Activated CD4-positive, alpha-beta memory T cell treated with anti-CD3 and anti-CD28 coated beads, Interleukin-2, amount 10 ng/mL, durations not matched to agents 7 days and 5 days (primary cell): ENCODE measurements at regions not wholly inside any gene's neighbourhood (a gene's known extent, or its start where the extent isn't known, plus 50 kb on each side); places are given as distances from the start of the nearest gene placed in this dataset.
"Not testable (repeated sequence)": the region's sequence is repeated elsewhere in the genome, so short reads cannot be mapped to it uniquely, and the experiment has no call there.

Experiments
- CTCF ChIA-PET: fragments of 350-600 bp; sonication (Branson Sonifier 250); formaldehyde crosslinking; loops from one replicate; lab custom pipeline; 2021; ENCODE audit warnings: antibody characterized with exemption, inconsistent platforms; lab: Charles Lee
- POLR2A ChIA-PET: fragments of 350-600 bp; sonication (Branson Sonifier 250); formaldehyde crosslinking; loops from one replicate; lab custom pipeline; 2021; ENCODE audit warnings: antibody characterized with exemption; lab: Charles Lee
- DNase-seq: peaks from one replicate; pipeline ENCODE4 v3.0.0-alpha.2; 2020
- H3K27ac Mint-ChIP-seq: one replicate; pipeline ENCODE4 v1.8.0; 2021; ENCODE audit warnings: mild to moderate bottlenecking, mixed read lengths
- H3K27me3 Mint-ChIP-seq: one replicate; pipeline ENCODE4 v1.8.0; 2021; ENCODE audit warnings: mixed read lengths
- H3K36me3 Mint-ChIP-seq: one replicate; pipeline ENCODE4 v1.8.0; 2021; ENCODE audit warnings: low read depth, mixed read lengths
- H3K4me1 Mint-ChIP-seq: one replicate; pipeline ENCODE4 v1.8.0; 2021; ENCODE audit warnings: mixed read lengths
- H3K4me3 Mint-ChIP-seq: one replicate; pipeline ENCODE4 v1.8.0; 2021; ENCODE audit warnings: mild to moderate bottlenecking, mixed read lengths
- H3K9me3 Mint-ChIP-seq: one replicate; pipeline ENCODE4 v1.8.0; 2021; ENCODE audit warnings: mixed read lengths

GRCh38 chr7:52647046-52647445, 388.4 kb upstream of the POM121L12 start:
- CTCF ChIA-PET, result no interaction called here
- Mint-ChIP-seq H3K4me1 (no peaks in the 10 kb centered on the region), H3K27ac (no peak overlapping the region), H3K27me3 (no peaks in the 10 kb centered on the region), H3K4me3 (no peak overlapping the region), H3K36me3 (no peaks in the 10 kb centered on the region), H3K9me3 (peaks cover 8% of the 10 kb centered on the region)
- POLR2A ChIA-PET, result no interaction called here
- no peak for DNase-seq

DNA sequence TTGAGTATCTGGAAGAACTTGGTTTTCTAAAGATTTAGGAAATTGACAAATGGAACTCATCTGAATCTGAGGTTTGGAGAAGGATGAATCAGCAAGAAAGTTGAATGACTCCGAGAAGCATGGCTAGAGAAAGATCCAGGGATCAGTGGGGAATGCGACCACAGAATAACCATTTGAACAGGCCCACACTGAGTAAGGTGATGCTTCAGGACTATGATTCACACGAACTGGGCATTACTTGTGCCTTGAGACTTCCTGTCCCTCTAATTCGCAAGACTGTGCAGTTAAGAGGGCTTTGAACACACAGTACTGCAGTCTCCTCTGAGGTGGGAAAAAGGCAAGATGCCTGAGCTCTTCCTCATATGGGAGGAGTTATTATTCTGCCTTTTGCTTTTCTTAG, 395.5 kb upstream of the POM121L12 start:
- Mint-ChIP-seq H3K9me3 (peaks cover 17% of the 10 kb centered on the region), H3K4me1 (no peaks in the 10 kb centered on the region), H3K4me3 (no peak overlapping the region), H3K27ac (no peak overlapping the region), H3K36me3 (no peaks in the 10 kb centered on the region), H3K27me3 (no peaks in the 10 kb centered on the region)
- ChIA-PET CTCF (no interaction called here), POLR2A (no interaction called here)
- no peak for DNase-seq

- Mint-ChIP-seq H3K27ac (no peak overlapping the region), H3K27me3 (no peaks in the 10 kb centered on the region), H3K9me3 (peaks cover 20% of the 10 kb centered on the region), H3K4me3 (no peak overlapping the region), H3K36me3 (no peaks in the 10 kb centered on the region), H3K4me1 (no peaks in the 10 kb centered on the region)
- ChIA-PET POLR2A (no interaction called here), CTCF (no interaction called here)
- DNase-seq, result no peak
Measured at GRCh38 chr7:52639126-52639525, 396.3 kb upstream of the POM121L12 start.

DNA sequence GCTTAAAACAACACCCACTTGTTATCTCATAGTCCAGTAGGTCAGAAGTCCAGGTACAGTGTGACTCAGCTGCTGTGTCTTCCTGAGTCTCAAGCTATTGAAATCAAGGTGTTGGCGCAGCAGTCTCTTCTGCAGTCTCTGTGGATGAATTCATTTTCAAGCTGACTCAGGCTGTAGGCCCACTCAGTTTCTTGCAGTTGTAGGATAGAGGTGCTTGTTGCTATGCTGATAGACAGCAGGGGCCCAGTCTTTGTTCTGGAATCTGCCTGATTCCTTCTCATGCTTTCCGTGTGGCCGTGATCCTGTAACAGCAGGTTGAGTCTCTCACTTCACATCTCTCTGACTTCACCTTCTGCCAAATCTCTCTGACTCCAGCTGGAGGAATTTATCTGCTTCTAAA, 400.4 kb upstream of the POM121L12 start:
- Mint-ChIP-seq H3K4me1 (no peaks in the 10 kb centered on the region), H3K9me3 (peaks cover 19% of the 10 kb centered on the region), H3K4me3 (no peak overlapping the region), H3K27ac (no peak overlapping the region), H3K36me3 (no peaks in the 10 kb centered on the region), H3K27me3 (no peaks in the 10 kb centered on the region)
- POLR2A ChIA-PET, result no interaction called here
- CTCF ChIA-PET, result no interaction called here
- no peak for DNase-seq

DNA sequence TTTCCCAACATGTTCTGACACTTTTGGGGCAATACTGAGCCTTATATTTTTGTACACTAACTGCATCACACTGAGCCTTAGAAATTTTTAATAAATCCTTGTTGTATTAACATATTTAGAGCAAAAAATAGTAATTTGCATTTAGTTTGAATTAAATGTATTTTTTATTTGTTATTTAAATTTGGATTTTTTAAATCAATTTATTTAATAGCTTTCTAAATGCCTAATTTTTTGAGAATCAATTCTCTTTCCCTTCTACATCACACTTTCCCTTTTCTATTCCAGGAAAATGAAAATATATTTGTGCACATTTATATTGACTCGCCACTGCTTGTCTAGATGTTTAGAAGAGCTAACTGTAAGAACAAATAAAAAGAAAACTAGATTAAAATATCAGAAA, 414.6 kb upstream of the POM121L12 start:
- Mint-ChIP-seq H3K9me3 (peaks cover 13% of the 10 kb centered on the region), H3K27me3 (no peaks in the 10 kb centered on the region), H3K27ac (no peak overlapping the region), H3K4me3 (no peak overlapping the region), H3K4me1 (no peaks in the 10 kb centered on the region), H3K36me3 (no peaks in the 10 kb centered on the region)
- POLR2A ChIA-PET, result no interaction called here
- DNase-seq, result no peak
- CTCF ChIA-PET, result no interaction called here

GRCh38 chr7:52616552-52616951, 418.9 kb upstream of the POM121L12 start:
- Mint-ChIP-seq H3K36me3 (no peaks in the 10 kb centered on the region), H3K27ac (no peak overlapping the region), H3K27me3 (no peaks in the 10 kb centered on the region), H3K4me1 (no peaks in the 10 kb centered on the region), H3K9me3 (peaks cover 16% of the 10 kb centered on the region), H3K4me3 (no peak overlapping the region)
- DNase-seq, result no peak
- CTCF ChIA-PET, result no interaction called here
- POLR2A ChIA-PET, result no interaction called here

DNA sequence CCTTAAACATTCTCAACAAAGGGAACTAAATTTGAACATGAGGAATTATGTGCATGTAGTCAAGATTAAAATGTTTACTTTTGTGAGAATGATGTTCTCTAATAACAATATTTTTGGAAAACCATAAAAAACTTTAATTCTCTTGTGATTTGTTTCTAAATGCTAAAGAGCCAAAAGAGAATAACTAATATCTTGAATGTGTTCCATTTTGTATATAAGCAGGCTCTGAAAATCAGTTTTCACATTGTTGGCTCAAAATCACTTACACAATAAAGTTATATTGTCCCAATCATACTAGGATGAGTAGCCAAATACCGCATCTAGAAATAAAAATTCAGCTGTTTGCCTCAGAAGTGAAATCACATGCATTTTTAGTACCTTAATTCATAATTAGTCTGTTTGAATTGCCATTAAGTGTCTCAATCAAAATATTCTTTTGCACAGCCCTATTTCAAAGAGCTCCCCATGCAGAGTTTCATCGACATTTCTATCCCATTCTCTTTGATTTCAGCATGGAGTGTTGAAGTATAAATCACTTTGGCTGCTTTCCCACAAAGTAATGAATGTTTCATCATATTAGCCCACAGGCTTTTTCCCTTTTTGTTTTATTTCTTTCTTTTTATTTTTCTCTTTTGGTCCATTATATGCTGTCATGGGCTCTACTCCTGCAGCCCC, 420.3 kb upstream of the POM121L12 start:
- H3K9me3 Mint-ChIP-seq, result peaks cover 15% of the 10 kb centered on the region
- no peaks in the 10 kb centered on the region for H3K4me1 Mint-ChIP-seq
- no peaks in the 10 kb centered on the region for H3K36me3 Mint-ChIP-seq
- POLR2A ChIA-PET, result no interaction called here
- no peak overlapping the region for H3K4me3 Mint-ChIP-seq
- DNase-seq, result no peak
- CTCF ChIA-PET, result no interaction called here
- H3K27ac Mint-ChIP-seq, result no peak overlapping the region
- H3K27me3 Mint-ChIP-seq, result no peaks in the 10 kb centered on the region

- Mint-ChIP-seq H3K4me1 (no peaks in the 10 kb centered on the region), H3K27me3 (no peaks in the 10 kb centered on the region), H3K4me3 (no peak overlapping the region), H3K9me3 (peaks cover 7% of the 10 kb centered on the region), H3K36me3 (no peaks in the 10 kb centered on the region), H3K27ac (no peak overlapping the region)
- no peak for DNase-seq
- ChIA-PET POLR2A (no interaction called here), CTCF (no interaction called here)
Measured at GRCh38 chr7:52609511-52609910, 425.9 kb upstream of the POM121L12 start.

GRCh38 chr7:52592698-52593097, 442.7 kb upstream of the POM121L12 start:
- CTCF ChIA-PET, result no interaction called here
- Mint-ChIP-seq H3K27ac (no peak overlapping the region), H3K9me3 (peaks cover 21% of the 10 kb centered on the region), H3K27me3 (no peaks in the 10 kb centered on the region), H3K4me3 (no peak overlapping the region), H3K4me1 (no peaks in the 10 kb centered on the region), H3K36me3 (no peaks in the 10 kb centered on the region)
- POLR2A ChIA-PET, result no interaction called here
- no peak for DNase-seq

- ChIA-PET POLR2A (no interaction called here), CTCF (no interaction called here)
- peaks cover 4% of the 10 kb centered on the region for H3K9me3 Mint-ChIP-seq
- DNase-seq, result no peak
- no peaks in the 10 kb centered on the region for H3K4me1 Mint-ChIP-seq
- no peak overlapping the region for H3K27ac Mint-ChIP-seq
- no peak overlapping the region for H3K4me3 Mint-ChIP-seq
- H3K27me3 Mint-ChIP-seq, result no peaks in the 10 kb centered on the region
- H3K36me3 Mint-ChIP-seq, result no peaks in the 10 kb centered on the region
Measured at GRCh38 chr7:52586704-52587103, 448.7 kb upstream of the POM121L12 start.

- POLR2A ChIA-PET, result no interaction called here
- CTCF ChIA-PET, result no interaction called here
- Mint-ChIP-seq H3K4me1 (no peaks in the 10 kb centered on the region), H3K27ac (no peak overlapping the region), H3K27me3 (no peaks in the 10 kb centered on the region), H3K36me3 (no peaks in the 10 kb centered on the region), H3K9me3 (peaks cover 6% of the 10 kb centered on the region), H3K4me3 (no peak overlapping the region)
- no peak for DNase-seq
Measured at GRCh38 chr7:52584041-52584440, 451.4 kb upstream of the POM121L12 start.

DNA sequence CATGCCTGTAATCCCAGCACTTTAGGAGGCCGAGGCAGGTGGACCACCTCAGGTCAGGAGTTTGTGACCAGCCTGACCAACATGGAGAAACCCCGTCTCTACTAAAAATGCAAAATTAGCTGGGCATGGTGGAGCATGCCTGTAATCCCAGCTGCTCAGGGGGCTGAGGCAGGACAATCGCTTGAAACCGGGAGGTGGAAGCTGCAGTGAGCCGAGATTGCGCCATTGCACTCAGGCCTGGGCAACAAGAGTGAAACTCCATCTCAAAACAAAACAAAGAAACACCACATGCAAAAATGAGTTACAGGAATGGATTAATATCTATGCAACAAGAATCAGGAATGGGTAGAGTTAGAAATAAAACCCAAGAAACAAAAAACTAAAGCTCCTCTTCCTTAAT, 462.3 kb upstream of the POM121L12 start:
- H3K27me3 Mint-ChIP-seq, H3K4me1 Mint-ChIP-seq, H3K27ac Mint-ChIP-seq, H3K9me3 Mint-ChIP-seq, POLR2A ChIA-PET, CTCF ChIA-PET, DNase-seq, H3K4me3 Mint-ChIP-seq, H3K36me3 Mint-ChIP-seq: not testable (repeated sequence)

- CTCF ChIA-PET, result no interaction called here
- H3K27me3 Mint-ChIP-seq, result no peaks in the 10 kb centered on the region
Measured at GRCh38 chr7:52571026-52571425, 464.4 kb upstream of the POM121L12 start.

DNA sequence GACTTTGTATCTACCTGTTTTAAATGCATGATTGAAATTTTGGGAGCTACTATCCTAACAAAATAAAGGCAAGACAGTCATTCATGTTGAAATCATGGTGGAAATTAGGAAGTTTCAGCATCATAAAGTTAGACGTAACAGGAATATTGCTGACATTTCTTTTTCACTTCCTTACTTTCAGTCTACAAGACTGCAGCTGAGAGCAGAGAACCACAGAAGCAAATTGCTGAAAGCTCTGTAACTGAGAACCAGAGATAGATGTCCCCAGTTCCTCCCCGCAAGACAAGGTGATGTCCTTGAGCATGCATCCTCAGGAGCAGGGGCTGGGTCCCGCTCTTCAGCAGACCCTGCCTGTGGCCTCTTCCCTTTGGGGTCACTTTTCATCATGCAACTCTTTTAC, 466.3 kb upstream of the POM121L12 start:
- peaks cover 11% of the 10 kb centered on the region for H3K9me3 Mint-ChIP-seq
- DNase-seq, result no peak
- H3K36me3 Mint-ChIP-seq, result no peaks in the 10 kb centered on the region
- CTCF ChIA-PET, result no interaction called here
- POLR2A ChIA-PET, result no interaction called here
- H3K27me3 Mint-ChIP-seq, result no peaks in the 10 kb centered on the region
- no peak overlapping the region for H3K27ac Mint-ChIP-seq
- H3K4me1 Mint-ChIP-seq, result no peaks in the 10 kb centered on the region
- no peak overlapping the region for H3K4me3 Mint-ChIP-seq

More at GRCh38 chr7:52571026-52571425, 464.4 kb upstream of the POM121L12 start:
- POLR2A ChIA-PET, result no interaction called here
- no peaks in the 10 kb centered on the region for H3K4me1 Mint-ChIP-seq
- no peak overlapping the region for H3K27ac Mint-ChIP-seq
- DNase-seq, result no peak
- no peaks in the 10 kb centered on the region for H3K36me3 Mint-ChIP-seq
- peaks cover 9% of the 10 kb centered on the region for H3K9me3 Mint-ChIP-seq
- H3K4me3 Mint-ChIP-seq, result no peak overlapping the region
